ENCODE measurements at regions not wholly inside any gene's neighbourhood (a gene's known extent, or its start where the extent isn't known, plus 50 kb on each side); places are given as distances from the start of the nearest gene placed in this dataset.
A peak's percentile ranks its signal among the peaks of the same experiment; 100 is the strongest.
"Not testable (repeated sequence)": the region's sequence is repeated elsewhere in the genome, so short reads cannot be mapped to it uniquely, and the experiment has no call there.

- peak; percentile 90 for DNase-seq (ENCODE audit: low read depth)
Observed at GRCh38 chr18:60892855-60893254, 440.4 kb upstream of the CDH20 start.

DNA sequence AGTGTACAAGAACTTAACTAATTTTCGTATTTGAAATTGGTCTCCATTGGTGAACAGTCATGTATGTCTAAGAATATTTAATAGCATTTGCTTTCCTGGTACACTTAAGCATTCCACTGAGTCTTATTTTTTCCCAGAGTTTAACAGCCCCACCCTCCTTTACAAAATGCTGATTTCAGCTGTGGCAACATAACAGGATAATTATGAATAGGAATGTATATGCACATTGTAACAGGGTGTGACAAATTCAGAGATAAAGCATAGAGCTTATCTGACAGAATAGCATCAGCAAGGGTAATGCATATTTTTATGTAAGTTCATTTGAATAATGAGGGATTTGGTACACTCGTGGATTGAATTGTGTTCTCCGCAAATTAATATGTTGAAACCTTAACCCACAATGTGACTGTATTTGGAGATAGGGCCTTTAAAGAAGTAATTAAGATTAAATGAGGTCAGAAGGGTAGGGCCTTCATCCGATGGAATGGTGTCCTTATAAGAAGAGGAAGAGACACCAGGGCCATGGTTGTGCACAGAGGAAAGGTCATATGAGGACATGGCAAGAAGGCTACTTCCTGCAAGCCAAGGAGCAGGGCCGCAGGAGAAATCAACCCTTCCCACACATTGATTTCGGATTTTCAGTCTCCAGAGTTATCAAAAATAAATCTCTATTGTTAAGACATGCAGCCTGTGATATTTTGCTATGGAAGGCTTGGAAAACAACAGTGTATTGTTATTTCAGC, 439.7 kb upstream of the CDH20 start:
- no peak for DNase-seq (ENCODE audit: low read depth)

DNA sequence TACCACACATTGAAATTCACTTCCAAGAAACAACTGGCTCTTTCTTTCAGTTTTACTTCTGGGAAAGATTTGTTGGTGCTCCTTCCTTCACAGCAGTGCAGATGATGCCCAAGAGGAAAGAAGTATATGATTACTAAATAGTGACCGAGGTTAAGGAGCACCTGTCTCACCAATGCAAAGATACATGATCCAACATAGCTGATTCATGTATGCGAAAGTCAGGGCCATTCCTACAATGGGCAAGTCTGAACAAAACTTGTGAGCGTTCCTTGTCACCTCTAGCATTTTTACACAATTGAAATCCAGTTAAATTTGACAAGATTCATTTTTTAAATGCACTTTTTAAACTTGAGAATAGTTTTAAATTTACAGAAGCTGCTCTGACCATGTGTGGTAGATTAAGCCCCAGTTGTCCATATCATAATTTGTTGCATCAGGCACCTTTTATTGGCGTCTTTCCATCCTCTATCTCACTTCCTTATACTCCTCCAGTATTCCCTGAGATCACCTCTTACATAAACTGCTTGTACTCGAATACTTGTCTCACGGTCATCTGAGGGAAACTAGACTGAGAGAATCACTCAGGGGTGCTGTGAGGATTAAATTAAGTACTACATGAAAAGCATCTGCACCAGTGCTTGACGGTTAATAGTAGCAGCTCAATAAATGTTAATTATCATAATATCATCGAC, 438.8 kb upstream of the CDH20 start:
- DNase-seq (ENCODE audit: low read depth), result peak; percentile 39

GRCh38 chr18:60895181-60895580, 438.0 kb upstream of the CDH20 start:
- peak; percentile 80 for DNase-seq (ENCODE audit: low read depth)

- DNase-seq (ENCODE audit: low read depth), result no peak
Observed at GRCh38 chr18:60898111-60898510, 435.1 kb upstream of the CDH20 start.

DNA sequence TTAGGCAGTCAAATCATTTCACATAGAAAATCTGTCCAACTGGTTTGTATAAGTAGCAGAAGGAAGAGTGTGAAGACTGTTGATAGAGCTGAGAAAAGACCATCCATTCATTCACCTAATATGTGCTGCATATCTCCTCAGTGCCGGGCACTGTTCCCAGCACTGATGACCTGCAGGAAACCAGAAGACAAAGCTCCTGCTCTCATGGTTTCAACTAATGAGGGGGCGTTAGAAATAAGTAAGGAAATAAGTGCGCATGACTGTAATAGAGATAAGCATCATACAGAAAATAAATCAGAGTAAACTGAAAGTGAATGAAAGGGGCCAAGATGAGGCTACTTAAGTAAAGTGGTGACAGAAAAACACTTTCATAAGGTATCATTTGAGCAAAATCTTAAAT, 427.5 kb upstream of the CDH20 start:
- DNase-seq (ENCODE audit: low read depth), result peak; percentile 42

GRCh38 chr18:60910534-60910933, 422.7 kb upstream of the CDH20 start:
- DNase-seq (ENCODE audit: low read depth), result peak; percentile 3

DNA sequence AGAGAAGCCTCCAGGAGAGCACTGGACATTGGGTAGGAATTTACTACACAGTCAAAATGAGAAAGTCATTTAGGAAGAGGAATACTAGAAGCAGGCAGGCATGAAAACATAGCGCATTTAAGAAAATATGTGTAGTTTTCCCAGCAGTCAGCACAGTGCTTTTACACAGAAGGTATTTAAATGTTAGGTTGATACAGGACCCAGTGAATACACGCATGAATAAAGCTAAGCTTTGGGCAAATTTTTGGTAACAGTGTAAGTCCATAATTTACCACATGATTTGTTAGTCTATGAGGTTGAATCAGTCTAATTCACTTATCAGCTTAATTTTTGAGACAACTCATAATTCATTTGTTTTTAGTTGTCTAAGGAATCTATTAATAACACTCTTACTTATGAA, 421.7 kb upstream of the CDH20 start:
- DNase-seq (ENCODE audit: low read depth), result no peak

DNA sequence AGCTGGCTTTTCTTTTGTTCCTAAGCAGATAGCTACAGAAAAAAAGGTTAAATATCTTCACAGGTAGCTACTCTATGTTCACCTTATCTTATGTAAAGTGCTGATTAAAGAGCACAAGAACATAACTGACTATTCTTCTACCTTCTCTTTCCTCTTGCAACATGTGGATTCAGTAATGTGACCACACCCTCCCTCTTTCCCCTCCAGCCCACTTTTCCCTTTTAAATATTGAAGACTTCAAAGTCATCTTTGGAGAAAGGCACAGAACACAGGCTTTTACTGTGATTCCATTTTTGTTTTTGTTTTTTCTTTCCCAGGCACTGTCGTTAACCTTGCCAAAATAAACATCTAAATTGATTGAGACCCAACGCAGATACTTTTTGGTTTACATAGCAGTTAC, 418.1 kb upstream of the CDH20 start:
- DNase-seq (ENCODE audit: low read depth), result no peak

DNA sequence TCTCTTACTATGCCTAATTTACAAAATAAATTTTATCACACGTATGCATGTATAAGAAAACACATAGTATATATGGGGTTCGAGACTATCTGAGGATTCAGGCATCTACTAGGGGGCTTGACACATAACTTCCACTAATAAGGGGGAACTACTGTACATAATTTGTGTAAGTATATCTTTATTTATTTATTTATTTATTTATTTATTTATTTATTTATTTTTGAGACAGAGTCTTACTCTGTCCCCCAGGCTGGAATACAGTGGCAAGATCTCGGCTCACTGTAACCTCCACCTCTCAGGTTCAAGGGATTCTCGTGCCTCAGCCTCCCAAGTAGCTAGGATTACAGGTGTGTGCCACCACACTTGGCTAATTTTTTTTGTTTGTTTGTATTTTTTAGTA, 414.4 kb upstream of the CDH20 start:
- not testable (repeated sequence) for DNase-seq (ENCODE audit: low read depth)

DNA sequence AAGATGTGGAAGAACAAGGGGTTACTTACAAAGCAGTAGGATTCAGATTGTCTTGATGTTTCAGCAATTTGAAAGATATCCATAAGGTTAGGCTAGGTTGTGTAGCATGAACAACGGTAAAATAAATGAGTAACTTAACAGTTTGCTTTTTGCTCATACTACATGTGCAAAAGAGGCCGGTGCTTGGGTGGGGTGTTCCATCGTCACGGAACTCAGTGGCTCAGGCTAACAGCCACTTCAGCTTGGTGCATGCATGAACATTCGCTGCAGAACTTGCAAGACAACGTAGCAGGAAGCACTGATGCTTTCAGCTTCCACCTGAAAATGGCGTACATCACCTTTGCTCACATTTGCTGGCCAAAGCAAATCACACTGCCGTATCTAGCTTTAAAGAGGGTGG, 407.3 kb upstream of the CDH20 start:
- DNase-seq (ENCODE audit: low read depth), result no peak

- DNase-seq (ENCODE audit: low read depth), result no peak
Observed at GRCh38 chr18:60929966-60930365, 403.3 kb upstream of the CDH20 start.

- peak; percentile 22 for DNase-seq (ENCODE audit: low read depth)
Observed at GRCh38 chr18:60935041-60935910, 398.0 kb upstream of the CDH20 start.

DNA sequence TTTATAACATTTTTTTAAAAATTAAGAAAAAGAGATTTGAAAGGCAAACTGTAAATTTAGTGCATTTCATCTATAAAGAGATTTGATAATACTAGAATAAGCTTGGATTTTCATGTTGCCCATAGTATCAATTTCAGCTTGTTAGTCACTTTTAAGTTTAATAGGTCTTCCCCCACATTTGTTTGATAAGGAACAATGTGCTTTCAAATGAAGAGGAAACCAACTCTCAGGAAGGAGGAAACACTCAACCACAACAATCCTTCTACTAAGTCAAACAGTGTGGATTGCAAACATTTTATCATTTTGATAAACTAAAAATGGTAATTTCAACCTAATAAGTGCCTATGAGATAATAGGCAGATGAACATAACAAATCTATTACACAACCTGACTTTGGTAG, 397.1 kb upstream of the CDH20 start:
- DNase-seq (ENCODE audit: low read depth), result no peak

DNA sequence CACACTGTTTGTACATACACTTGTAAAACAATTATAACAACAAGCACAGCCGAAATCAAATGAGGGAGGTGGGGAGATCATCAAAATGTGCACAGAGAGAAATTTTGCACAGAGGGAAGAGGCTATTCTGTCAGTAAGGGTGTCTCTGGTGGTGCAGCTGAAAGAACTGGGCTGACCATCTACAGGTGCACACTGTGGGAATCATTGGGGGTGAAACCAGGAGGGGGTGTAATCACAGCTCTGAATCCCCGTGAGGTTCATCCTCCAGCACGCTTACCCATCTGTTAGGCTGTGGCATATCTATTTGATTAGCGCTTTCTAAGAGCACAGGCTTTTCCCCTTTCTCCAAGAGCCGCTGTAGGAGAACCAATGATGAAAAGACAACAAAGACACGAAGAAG, 389.9 kb upstream of the CDH20 start:
- no peak for DNase-seq (ENCODE audit: low read depth)

- DNase-seq (ENCODE audit: low read depth), result no peak
Observed at GRCh38 chr18:60950634-60951033, 382.6 kb upstream of the CDH20 start.

GRCh38 chr18:60951091-60951490, 382.1 kb upstream of the CDH20 start:
- no peak for DNase-seq (ENCODE audit: low read depth)

DNA sequence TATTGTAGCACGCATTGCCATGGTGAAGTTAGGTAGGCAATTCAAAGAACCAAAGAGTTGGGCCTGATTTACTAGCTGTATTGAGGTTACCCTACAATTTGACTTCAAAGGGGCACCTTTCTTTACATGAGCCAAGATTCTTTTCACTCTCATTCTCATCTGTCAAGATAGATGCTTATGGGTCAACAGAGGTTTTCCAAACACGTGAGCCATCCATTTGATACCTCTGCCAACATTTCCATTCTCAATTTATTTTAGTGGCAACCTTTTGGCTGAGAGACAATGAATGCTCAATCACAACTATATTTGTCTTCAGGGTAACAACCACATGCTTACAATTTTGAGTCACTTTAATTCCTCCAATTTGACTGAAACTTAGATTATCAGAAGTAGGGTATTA, 370.6 kb upstream of the CDH20 start:
- DNase-seq (ENCODE audit: low read depth), result no peak

GRCh38 chr18:60965856-60966255, 367.4 kb upstream of the CDH20 start:
- no peak for DNase-seq (ENCODE audit: low read depth)

- no peak for DNase-seq (ENCODE audit: low read depth)
Observed at GRCh38 chr18:60966876-60967275, 366.4 kb upstream of the CDH20 start.

DNA sequence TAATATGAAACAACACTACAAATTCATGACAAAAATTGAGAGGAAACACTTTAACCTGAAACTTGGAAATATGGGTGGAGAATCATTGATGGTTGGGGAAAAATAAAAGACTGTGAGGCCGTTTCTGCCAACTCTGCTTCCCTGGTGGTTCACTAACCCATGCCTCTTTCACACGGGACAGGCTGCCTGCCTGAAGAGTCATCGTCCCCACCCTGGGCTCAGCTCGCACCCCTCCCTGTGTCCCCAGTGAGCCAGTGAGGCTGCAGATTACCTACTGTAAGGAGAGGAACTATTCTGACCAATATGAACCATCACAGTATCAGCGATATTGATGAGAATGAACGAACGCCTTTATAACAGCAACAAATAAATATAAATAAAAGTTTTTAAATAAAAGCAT, 357.8 kb upstream of the CDH20 start:
- no peak for DNase-seq (ENCODE audit: low read depth)

- DNase-seq (ENCODE audit: low read depth), result no peak
Observed at GRCh38 chr18:60976976-60977375, 356.3 kb upstream of the CDH20 start.

GRCh38 chr18:60978338-60978737, 354.9 kb upstream of the CDH20 start:
- peak; percentile 91 for DNase-seq (ENCODE audit: low read depth)
